Large intestine (tissue), 3 donors: ENCODE measurements at regions not wholly inside any gene's neighbourhood (a gene's known extent, or its start where the extent isn't known, plus 50 kb on each side); places are given as distances from the start of the nearest gene placed in this dataset.
A peak's percentile ranks its signal among the peaks of the same experiment; 100 is the strongest.

Experiments
- DNase-seq, 2 donors: peaks; one replicate each; pipeline versions ENCODE4 v3.0.0 to v3.0.0-alpha.2; 2013
- H3K27ac ChIP-seq: one replicate; pipeline ENCODE4 v1.5.1; 2013; ENCODE audit warnings: low read length
- H3K27me3 ChIP-seq: 2 replicates; pipeline ENCODE4 v1.6.1; 2013; ENCODE audit warnings: low read length; ENCODE audit not compliant: control insufficient read depth, insufficient read depth
- H3K36me3 ChIP-seq: 2 replicates; pipeline ENCODE4 v1.6.1; 2013; ENCODE audit warnings: low read length; ENCODE audit not compliant: control insufficient read depth, insufficient read depth
- H3K4me1 ChIP-seq: one replicate; pipeline ENCODE4 v1.6.1; 2013; ENCODE audit warnings: low read length; ENCODE audit not compliant: control insufficient read depth, insufficient read depth
- H3K4me3 ChIP-seq: one replicate; pipeline ENCODE4 v1.5.1; 2013; ENCODE audit warnings: low read length
- H3K9me3 ChIP-seq: one replicate; pipeline ENCODE4 v1.6.1; 2013; ENCODE audit warnings: mild to moderate bottlenecking, low read depth, low read length, moderate library complexity; ENCODE audit not compliant: control insufficient read depth
- WGBS: methylation state at CpG from one replicate; pipeline ENCODE4 v1.1.5; 2013; ENCODE audit warnings: low lambda C conversion rate; ENCODE audit not compliant: insufficient coverage; 5-methylcytosine and 5-hydroxymethylcytosine counted together

DNA sequence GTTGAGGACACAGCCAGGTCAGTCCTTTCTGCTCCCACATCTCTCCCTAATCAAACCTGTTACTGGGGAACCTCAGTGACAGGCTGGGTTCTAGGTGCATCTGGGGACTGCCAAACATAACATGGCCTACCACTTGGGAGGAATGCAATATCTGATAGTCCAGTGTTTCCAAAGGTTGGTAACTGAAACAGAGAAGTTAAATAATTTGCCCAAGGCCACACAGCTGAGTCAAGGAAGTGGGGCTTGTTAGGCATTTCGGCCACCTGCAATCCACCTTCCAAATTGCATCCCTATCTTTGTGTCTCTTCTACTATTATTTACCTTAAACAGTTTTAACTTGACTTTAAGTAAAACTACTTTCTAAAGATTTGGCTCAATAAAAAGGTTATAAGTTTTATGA is 731.3 kb downstream of the UQCRFS1 start:
- H3K4me3 ChIP-seq, result no peak overlapping the region
- no peaks in the 10 kb centered on the region for H3K27me3 ChIP-seq
- H3K36me3 ChIP-seq, result no peaks in the 10 kb centered on the region
- H3K4me1 ChIP-seq, result peaks cover 4% of the 10 kb centered on the region
- no peak for DNase-seq
- H3K9me3 ChIP-seq, result no peaks in the 10 kb centered on the region
- no peak overlapping the region for H3K27ac ChIP-seq
- WGBS, result no CpG with 5 or more reads among the region's 1 CpG

DNA sequence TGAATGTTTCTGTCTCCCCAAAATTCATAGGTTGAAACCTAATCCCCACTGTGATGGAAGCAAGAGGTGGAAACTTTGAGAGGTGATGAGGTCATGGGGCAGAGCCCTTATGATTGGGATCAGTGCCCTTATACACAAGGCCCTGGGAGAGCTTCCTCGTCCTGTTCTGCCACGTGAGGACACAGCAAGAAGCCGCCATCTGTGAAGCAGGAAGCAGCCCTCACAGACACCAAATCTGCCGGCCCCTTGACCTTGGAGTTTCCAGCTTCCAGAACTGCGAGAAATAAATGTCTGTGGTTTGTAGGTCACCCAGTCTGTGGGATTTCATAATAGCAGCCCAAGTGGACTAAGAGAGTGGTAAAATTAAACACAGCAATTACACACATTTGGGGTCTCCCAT is 737.4 kb downstream of the UQCRFS1 start:
- Histone ChIP-seq H3K4me3 (no peak overlapping the region), H3K4me1 (no peaks in the 10 kb centered on the region), H3K9me3 (no peaks in the 10 kb centered on the region), H3K27me3 (no peaks in the 10 kb centered on the region), H3K27ac (no peak overlapping the region), H3K36me3 (no peaks in the 10 kb centered on the region)
- no peak for DNase-seq
- no CpG with 5 or more reads among the region's 5 CpGs for WGBS

DNA sequence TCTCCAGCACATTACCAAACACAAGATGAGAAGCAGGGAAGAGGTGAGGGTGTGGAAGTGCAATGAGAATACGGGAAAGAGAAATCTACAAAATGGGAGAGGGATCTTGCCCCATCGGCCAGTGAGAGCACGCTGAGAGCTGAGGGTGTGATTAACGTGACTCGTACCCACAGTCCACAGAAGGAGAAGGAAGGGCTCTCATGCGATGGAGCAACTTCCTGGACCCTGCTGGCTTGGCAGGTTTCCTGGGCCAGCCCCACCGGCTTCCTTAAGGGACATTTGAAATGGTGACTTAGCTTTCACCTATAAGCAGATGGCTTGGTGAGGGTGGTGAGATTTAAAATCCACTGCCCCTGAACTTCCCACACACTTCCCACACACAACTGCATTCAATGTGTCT is 740.1 kb downstream of the UQCRFS1 start:
- no peaks in the 10 kb centered on the region for H3K4me1 ChIP-seq
- no peak overlapping the region for H3K4me3 ChIP-seq
- no peak for DNase-seq
- no peaks in the 10 kb centered on the region for H3K36me3 ChIP-seq
- H3K9me3 ChIP-seq, result no peaks in the 10 kb centered on the region
- no CpG with 5 or more reads among the region's 7 CpGs for WGBS
- no peaks in the 10 kb centered on the region for H3K27me3 ChIP-seq
- no peak overlapping the region for H3K27ac ChIP-seq

DNA sequence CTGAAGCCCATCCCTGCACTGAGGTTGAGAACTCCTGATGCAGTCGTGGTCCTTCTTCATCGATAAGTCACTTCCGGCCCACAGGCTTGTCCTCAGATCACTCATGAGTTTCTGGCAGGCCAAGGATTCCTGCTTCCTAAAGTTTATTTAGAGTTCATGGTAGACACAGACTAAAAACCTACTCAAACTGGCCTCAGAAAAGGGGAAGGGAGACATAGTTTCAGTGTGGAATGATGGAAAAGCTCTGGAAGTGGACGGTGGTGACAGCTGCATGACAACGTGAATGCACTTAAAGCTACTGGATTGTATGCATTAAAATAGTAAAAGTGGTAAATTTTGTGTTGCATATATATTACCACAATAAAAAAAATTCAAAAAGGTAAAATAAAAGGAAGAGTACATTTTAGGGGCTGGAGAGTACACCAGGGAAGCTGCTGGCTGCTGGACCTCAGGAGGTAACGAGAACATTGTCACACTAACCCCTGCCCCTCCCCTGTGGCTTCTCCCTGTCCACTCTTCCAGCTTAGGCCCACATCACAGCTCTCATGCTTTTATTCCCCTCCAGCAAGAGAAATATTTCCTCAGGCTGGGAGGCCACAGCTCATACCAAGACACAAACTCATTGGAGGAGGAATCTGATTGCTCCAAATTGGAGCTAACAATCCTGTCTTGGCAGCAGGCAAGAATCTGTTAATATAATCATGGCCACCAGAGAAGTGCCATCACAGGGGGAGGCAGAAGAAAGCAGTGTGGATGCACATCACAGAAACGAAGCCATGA is 741.0 kb downstream of the UQCRFS1 start:
- no peaks in the 10 kb centered on the region for H3K4me1 ChIP-seq
- no peak overlapping the region for H3K4me3 ChIP-seq
- H3K27me3 ChIP-seq, result no peaks in the 10 kb centered on the region
- H3K9me3 ChIP-seq, result no peaks in the 10 kb centered on the region
- WGBS, result 79% methylated on average over 2 of the region's 7 CpGs
- H3K27ac ChIP-seq, result no peak overlapping the region
- DNase-seq, result no peak
- no peaks in the 10 kb centered on the region for H3K36me3 ChIP-seq

DNA sequence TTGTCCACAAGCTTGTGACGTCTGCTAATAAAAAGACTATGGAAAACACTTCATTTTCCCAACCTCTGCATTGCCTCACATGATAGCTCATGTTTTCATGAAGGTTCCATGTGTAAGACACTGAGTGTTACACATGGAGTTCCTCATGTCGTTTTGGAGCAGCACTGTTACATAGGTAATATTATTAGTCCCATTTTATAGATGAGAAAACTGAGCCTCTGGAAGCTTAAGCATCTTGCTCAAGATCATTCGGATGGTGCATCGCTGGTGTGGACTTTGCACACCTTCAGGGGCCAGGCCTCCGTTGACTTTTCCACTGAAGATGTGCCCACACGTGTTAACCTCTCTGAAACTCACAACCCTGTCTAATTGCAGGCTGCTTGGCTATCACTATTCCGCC is 743.4 kb downstream of the UQCRFS1 start:
- Histone ChIP-seq H3K9me3 (no peaks in the 10 kb centered on the region), H3K4me3 (no peak overlapping the region), H3K27ac (no peak overlapping the region), H3K4me1 (no peaks in the 10 kb centered on the region), H3K27me3 (no peaks in the 10 kb centered on the region), H3K36me3 (no peaks in the 10 kb centered on the region)
- no CpG with 5 or more reads among the region's 7 CpGs for WGBS
- DNase-seq, result peak; percentile 39 to 45

DNA sequence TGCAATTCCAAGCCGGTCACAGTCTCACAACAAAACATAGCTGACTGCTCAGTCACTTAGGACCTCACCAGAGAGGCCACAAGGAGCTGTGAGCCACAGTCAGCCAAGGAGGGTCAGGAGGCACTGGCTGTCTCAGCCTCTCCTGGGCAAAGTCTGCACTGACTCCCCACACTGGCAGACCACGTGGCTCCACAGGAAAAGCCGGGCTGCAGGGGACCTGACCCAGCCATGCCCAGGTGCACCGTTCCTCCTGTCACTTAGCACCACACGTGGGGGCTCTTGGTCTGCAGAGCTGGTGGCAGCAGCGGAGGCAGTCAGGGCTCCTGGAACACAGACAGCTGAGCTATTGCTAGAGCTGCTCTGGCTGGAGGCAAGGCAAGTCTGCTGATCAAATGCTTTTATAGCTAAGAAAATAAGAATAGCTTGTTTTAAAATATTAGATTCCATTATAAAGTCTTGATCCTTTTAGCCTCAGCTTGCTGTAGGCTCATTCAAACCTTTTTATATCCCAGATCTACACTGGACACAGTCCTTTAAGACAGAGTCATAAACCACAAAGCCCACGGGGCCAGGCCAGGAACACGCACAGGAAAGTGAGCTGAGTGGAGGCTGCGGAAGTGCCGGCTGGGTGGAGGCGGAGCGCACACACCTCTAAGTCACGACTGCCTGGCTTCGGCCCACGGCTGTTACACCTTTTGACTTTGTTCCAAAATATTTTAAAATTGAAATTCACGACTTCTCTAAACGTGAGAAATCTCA is 744.1 kb downstream of the UQCRFS1 start:
- DNase-seq, result peak; percentile 88 to 89
- no peaks in the 10 kb centered on the region for H3K4me1 ChIP-seq
- no peaks in the 10 kb centered on the region for H3K36me3 ChIP-seq
- WGBS, result 77% methylated on average over 4 of the region's 17 CpGs
- H3K9me3 ChIP-seq, result no peaks in the 10 kb centered on the region
- no peaks in the 10 kb centered on the region for H3K27me3 ChIP-seq
- H3K27ac ChIP-seq, result no peak overlapping the region
- no peak overlapping the region for H3K4me3 ChIP-seq

DNA sequence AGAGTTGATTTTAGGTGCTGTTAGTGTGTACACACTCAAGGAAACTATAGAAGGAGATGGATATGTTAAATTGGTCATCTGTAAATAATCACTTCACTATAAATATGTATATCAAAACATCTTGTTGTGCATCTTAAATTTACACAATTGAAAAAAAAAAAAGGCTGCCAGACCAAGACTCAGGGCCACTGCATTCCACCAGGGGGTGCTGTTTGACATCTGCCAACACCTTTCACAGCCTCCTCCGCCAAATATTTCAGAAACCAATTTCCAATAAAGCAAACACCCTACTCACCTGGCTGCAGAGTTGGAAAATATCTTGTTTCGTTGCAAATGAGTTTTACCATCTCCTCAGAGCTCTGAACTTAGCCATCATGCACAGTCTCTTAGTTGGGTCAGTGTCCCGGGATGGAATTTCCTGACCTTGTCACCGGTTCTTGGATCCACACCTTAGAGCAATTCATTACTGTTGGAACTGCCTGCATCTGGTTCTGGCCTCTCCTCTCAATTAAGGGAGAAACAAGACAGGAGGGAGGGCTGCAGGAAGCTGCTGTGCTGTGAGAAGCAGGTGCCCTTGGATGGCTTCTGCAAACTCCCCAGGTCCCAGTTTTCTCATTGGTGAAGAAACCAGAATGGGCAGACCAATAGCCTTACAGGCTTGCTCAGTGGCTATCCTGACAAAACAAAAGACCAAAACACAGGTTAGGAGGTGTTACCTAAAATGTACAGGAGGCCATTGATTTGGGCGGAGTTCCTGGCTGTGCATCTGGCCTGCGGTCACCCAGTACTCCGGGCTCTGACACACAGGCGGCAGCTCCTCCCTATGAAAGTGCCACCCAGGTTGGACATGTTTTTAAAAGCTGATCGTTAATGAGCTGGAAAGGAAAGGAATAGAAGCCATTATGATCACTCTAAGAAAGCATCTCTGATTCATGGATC is 746.6 kb downstream of the UQCRFS1 start:
- no peaks in the 10 kb centered on the region for H3K27me3 ChIP-seq
- no CpG with 5 or more reads among the region's 9 CpGs for WGBS
- DNase-seq, result peak; percentile 30 to 40
- no peaks in the 10 kb centered on the region for H3K9me3 ChIP-seq
- H3K27ac ChIP-seq, result no peak overlapping the region
- no peaks in the 10 kb centered on the region for H3K4me1 ChIP-seq
- no peak overlapping the region for H3K4me3 ChIP-seq
- H3K36me3 ChIP-seq, result no peaks in the 10 kb centered on the region

DNA sequence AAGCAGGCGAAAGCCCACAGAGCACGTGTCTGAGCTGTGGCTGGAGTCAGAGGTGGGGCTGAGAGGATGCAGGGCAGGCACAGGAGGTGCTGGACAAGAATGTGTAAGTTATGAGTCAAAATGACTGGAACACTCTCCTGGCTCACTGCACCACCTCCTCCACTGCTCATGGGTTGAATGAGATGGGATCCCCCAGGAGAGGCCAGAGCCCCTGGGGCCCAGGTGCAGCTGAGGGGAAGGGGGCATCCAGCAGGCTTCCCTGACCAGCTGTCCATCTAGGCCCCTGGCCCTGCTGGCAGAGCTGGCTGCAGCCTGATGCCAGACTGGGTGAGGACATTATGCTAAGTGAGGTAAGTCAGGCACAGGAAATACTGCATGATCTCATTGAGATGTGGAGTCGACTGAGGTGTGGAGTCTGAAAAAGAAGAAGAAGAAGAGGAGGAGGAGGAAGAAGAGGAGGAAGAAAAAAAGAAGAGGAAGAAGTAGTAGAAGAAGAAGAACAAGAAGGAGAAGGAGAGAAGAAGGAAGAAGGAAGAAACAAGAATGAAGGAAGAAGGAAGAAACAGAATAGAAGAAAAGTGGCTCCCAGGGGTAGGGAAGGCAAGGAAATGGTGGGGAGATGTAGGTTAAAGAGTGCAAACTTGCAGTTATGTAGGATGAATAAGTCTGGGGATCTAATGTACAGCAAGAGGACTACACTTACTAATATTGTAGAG is 747.4 kb downstream of the UQCRFS1 start:
- H3K4me1 ChIP-seq, result no peaks in the 10 kb centered on the region
- no peak overlapping the region for H3K27ac ChIP-seq
- H3K9me3 ChIP-seq, result no peaks in the 10 kb centered on the region
- 75% methylated on average over 1 of the region's 3 CpGs for WGBS
- H3K36me3 ChIP-seq, result no peaks in the 10 kb centered on the region
- no peaks in the 10 kb centered on the region for H3K27me3 ChIP-seq
- no peak for DNase-seq
- H3K4me3 ChIP-seq, result no peak overlapping the region

DNA sequence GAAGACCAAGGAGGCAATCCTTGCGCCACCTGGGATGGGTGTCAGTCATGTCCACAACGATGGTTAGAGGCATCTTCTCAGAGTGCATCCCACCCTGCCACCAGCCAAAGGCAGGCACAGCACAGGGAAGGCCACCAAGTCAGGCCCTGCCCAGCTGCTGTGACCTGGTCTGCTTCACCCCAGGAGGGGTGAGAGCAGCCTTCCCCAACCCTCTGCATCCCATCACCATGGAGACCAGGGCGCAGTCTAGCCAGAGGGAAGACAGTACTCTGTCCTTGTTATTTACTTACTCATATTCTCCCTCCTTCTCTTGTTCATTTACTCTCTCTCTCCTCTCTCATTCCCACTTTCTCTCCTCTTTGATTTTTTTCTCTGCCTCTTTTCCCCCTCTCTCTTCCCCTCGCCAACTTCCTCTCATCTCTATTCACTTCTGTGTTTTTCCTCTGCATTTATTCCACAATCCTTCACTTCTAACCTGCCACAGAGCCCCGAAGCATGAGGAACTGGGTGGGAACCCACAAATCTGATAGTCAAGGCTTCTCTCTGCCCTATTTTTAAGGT is 749.4 kb downstream of the UQCRFS1 start:
- WGBS, result 88% methylated on average over 2 of the region's 5 CpGs
- no peaks in the 10 kb centered on the region for H3K36me3 ChIP-seq
- no peak for DNase-seq
- no peaks in the 10 kb centered on the region for H3K9me3 ChIP-seq
- H3K27me3 ChIP-seq, result no peaks in the 10 kb centered on the region
- no peak overlapping the region for H3K4me3 ChIP-seq
- no peaks in the 10 kb centered on the region for H3K4me1 ChIP-seq
- H3K27ac ChIP-seq, result no peak overlapping the region
